ENCODE measurements at regions not wholly inside any gene's neighbourhood (a gene's known extent, or its start where the extent isn't known, plus 50 kb on each side); places are given as distances from the start of the nearest gene placed in this dataset.
"Not testable (repeated sequence)": the region's sequence is repeated elsewhere in the genome, so short reads cannot be mapped to it uniquely, and the experiment has no call there.

DNA sequence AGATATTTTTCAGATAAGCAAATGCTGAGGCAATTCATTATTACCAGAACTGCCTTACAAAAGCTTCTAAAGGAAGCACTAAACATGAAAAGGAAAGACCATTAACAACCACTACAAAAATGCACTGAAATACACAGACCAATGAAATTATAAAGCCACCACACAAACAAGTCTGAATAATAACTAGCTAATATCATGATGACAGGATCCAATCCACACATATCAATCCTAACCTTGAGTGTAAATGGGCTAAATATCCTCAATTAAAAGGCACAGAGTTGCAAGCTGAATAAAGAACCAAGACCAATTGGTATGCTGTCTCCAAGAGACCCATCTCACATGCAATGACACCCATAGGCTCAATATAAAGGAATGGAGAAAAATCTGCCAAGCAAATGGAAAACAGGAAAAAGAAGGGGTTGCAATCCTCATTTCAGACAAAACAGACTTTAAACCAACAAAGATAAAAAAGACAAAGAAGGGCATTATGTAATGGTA lies 58.0 kb upstream of the PHIP start:
- no peak for DNase-seq (ENCODE audit: low read depth)
- no peak for TF ChIP-seq CTCF (conservative IDR thresholded peaks at IDR 0.05; ENCODE audit: low read depth, low read length)
- no peak overlapping the region for H3K4me3 ChIP-seq (ENCODE audit: low read length)

- DNase-seq (ENCODE audit: low read depth), result no peak
- H3K4me3 ChIP-seq (ENCODE audit: low read length), result no peak overlapping the region
- TF ChIP-seq CTCF (conservative IDR thresholded peaks at IDR 0.05; ENCODE audit: low read depth, low read length), result no peak
Measured at GRCh38 chr6:79134699-79135474, 56.8 kb upstream of the PHIP start.

GRCh38 chr6:79133173-79133572 lies 55.1 kb upstream of the PHIP start:
- H3K4me3 ChIP-seq (ENCODE audit: low read length), result no peak overlapping the region
- no peak for TF ChIP-seq CTCF (conservative IDR thresholded peaks at IDR 0.05; ENCODE audit: low read depth, low read length)
- no peak for DNase-seq (ENCODE audit: low read depth)

- H3K4me3 ChIP-seq (ENCODE audit: low read length); DNase-seq (ENCODE audit: low read depth): not testable (repeated sequence)
Measured at GRCh38 chr6:79131220-79131619, 53.2 kb upstream of the PHIP start.

Measured in retinal pigment epithelial cell (primary cell).